Posterior cingulate gyrus (tissue), 11 donors: ENCODE measurements at regions not wholly inside any gene's neighbourhood (a gene's known extent, or its start where the extent isn't known, plus 50 kb on each side); places are given as distances from the start of the nearest gene placed in this dataset.

Experiments
- DNase-seq, 10 donors: peaks; one replicate each; pipeline versions ENCODE4 v3.0.0 to v3.0.0-alpha.2; 2020 to 2021; ENCODE audit warnings: mixed read lengths in 3 of 10
- intact Hi-C: fragments of 100-400 bp; cut with DNase I; formaldehyde crosslinking; loops from one replicate; pipeline ENCODE4 v1.15.1; 2023

DNA sequence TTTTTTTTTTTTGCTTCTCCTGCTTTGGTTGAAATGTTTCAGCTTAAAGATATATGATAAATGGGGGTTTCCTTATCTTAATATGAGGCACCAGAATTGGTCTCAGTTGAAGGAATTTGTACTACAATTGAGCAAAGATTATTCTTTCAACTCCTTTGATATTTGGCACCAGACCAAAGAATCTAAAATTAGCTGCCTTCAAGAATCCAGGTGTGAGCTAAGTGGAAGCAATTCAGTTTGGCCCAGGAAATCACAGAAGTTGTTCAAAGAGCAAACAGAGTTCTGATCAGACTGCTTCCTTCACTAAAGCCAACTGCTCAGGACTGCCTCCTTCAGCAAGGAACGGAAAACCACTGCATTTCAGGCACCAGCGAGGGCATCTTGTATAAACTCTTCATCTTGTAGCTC, 68.3 kb upstream of the BCAR3 start:
- DNase-seq = no peak
- intact Hi-C loops = no loop called here

GRCh38 chr1:93749487-93749886, 67.8 kb upstream of the BCAR3 start:
- intact Hi-C loops = no loop called here
- no peak for DNase-seq

DNA sequence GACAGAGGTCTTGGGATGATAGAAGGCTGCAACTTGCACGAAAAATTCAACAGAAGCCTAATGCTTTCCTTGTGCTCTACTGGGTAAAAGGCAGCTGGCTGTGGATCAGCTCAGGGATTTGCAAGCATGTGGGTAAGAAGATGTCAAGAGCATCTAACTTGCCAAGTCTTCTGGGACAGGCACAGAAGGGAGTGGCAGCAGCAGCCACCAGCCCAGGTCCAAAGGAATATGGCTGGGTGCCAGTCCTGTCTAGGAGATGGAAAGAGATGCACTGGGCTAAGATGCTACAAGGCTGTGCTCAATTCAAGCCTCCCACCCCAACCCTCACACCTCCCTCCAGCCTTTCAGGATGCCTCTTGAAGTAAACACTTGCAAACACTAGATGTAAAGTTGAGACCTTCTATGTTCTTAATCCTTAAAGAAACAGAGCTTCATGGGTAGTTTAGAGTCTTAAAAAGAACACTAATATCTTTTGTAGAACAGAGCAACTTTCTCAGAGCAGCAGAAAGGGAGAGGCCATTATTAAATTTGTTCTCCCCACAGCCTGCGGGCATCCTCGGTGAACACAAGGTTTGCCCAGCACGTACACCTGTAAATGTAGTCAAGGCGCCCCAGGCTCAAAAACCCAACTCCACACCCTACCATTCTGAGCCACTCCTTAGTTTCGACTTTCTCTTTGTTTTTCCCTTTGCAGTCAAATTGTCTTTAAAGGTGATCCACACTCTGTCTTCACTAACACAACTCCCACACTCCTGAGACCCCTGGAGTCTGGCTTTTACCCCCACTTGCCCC, 64.6 kb upstream of the BCAR3 start:
- no peak for DNase-seq
- intact Hi-C loops = no loop called here

DNA sequence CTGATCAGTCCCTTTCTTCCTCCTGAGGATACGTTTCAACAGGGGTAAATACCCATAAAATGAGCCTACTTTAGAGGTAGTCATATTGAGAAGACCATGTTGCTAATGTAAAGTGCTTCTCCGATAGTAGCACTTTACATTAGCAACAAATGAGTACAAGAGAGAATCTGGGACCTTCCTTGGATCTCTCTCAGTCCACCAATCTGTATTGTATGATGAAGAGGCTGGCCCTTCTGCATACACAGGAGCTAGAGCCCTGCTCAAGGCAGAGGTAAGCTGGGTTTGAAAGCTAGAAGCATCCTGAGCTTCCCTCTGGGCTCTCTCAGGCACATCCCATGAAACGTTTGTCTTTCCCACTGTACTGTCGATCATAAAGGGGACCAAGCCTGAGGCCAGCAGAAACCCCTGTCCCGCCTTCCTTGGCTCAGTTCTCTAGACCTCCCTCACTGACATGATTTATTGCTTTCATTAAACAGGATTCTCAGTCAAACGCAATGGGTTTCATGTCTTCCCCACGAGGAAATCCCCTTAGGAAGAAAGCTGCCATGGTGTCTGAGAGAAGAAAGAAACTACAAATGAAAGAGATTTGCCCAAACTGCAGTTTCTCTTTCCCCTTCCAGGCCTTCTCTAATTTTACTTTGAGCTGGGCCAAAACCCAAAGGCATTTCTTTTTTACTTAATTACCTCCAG, 62.8 kb upstream of the BCAR3 start:
- intact Hi-C loops = no loop called here

DNA sequence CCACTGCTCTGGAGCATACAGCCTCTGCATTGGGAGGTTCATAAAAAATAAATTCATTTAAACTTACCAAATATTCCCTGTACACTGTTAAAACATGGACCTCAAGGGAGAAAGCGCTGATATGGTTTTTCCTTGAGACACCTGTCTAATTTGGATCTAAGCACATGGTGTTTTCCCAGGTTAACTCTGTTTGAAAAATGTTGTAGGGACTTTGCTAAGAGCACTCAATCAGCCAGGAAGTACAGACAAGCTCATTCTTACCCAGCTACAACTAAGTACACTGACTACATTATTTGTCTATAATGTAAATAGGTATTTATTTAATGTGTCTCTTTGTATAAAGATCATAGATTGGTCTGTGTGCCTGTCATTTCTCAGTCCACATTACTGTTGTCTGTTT, 61.8 kb upstream of the BCAR3 start:
- no peak for DNase-seq
- intact Hi-C loops = no loop called here

More for the DNA sequence above, 62.8 kb upstream of the BCAR3 start:
- DNase-seq = no peak

DNA sequence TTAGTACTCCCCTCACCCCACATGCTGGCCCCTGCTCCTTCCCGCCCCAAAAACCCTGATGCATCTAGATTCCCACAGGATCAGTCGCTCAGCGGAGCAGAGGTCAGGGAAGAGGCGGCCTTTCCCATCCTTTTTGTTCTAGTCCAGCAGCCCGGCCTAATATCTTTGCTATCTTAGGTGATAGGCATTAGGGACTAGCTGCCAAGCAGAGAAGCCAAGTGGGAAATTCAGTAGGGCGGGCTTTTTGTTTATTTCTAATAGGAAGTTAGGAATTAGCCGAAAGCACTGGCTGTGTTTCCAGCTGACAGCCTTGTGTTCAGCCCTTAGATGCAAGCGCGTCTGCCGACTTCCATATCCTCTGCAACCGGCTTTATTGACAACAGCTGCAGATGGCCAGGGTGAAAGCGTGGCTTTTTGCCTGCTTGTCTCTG, 59.0 kb upstream of the BCAR3 start:
- intact Hi-C loops = no loop called here
- DNase-seq = no peak

DNA sequence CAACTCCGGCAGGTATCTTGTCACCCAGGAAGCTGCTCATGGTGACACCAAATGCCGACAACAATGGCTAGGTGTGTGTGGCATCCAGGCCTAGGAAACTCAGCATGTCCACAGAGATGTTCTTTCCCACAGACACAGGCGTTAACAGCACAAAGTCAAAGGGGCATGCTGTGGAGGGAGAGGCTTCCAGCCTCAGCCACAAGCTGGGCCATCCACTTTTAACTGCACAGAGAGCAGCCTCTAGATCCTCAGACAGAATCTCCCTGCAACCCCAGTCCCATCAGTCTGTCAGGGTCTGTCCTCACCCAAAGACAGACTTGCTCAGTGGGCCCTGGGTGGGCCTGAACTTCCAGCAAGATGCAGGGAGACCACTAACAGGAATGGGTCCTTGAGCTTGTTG, 58.5 kb upstream of the BCAR3 start:
- intact Hi-C loops = no loop called here

GRCh38 chr1:93739472-93739871, 57.8 kb upstream of the BCAR3 start:
- DNase-seq = no peak
- intact Hi-C loops = no loop called here

More for the DNA sequence above, 58.5 kb upstream of the BCAR3 start:
- DNase-seq = no peak

GRCh38 chr1:93738926-93739325, 57.3 kb upstream of the BCAR3 start:
- intact Hi-C loops = no loop called here

DNA sequence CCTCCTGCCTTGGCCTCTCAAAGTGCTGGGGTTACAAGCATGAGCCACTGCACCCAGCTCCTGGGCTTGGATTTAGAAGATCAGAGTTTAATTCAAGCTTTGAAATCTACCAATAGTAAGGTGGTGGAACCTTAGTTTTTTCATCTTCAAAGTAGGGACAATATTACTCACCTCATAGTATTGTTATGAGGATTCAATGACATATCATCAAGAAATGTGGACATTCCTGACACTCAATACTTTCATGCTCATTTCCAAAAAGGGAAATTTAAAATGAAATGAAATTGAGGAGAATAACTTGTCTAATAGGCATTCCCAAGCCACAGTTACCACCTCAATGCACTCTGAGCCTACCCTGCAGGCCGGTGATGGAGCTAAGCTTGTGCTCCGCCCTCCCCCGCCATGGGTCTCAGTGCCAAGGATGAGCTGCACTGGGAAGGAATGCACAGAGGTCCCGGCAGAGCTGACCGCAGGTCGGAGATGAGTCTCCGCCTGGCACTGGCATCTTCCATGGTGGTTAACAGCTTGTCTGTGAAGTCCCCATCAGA, 56.5 kb upstream of the BCAR3 start:
- no peak for DNase-seq
- intact Hi-C loops = no loop called here

More at GRCh38 chr1:93738926-93739325, 57.3 kb upstream of the BCAR3 start:
- no peak for DNase-seq

DNA sequence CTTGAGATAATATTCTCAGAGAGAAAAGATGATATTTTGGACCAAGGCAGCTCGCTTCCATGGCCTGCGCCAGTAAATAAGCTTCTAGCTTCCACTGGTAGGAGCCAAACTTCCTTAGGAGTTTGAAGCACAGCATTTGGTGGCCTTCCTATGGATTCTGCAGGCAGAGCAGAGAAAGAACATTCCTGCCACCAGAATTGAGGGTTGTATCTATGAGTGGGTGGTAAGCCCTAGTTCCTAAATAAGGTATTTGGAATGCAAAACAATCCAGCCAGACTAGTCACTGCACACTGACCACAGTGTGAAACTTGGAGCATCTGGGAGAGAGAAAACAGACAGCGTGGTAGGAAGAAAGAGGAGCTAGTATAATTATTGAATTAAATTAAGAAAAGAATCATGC, 54.1 kb upstream of the BCAR3 start:
- intact Hi-C loops = no loop called here
- DNase-seq = no peak

DNA sequence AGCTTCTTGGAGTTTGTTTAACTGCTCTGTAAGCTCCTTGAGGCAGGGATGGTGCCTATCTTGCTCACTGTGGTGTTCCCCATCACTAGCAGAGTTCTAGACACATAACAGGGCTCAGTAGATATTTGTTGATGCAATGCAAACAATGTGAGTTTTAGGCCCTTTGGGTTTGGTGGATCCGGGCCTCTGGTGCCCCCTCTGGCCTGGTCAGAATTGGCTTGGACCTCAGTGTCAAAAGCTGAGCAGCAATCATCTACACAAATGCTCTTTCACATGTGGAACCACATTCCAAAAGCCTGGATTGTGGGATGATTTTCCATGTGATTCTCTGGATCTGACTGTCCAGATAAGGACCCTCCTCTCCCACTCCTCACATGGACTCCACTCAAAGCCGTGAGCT, 53.4 kb upstream of the BCAR3 start:
- intact Hi-C loops = no loop called here
- no peak for DNase-seq

DNA sequence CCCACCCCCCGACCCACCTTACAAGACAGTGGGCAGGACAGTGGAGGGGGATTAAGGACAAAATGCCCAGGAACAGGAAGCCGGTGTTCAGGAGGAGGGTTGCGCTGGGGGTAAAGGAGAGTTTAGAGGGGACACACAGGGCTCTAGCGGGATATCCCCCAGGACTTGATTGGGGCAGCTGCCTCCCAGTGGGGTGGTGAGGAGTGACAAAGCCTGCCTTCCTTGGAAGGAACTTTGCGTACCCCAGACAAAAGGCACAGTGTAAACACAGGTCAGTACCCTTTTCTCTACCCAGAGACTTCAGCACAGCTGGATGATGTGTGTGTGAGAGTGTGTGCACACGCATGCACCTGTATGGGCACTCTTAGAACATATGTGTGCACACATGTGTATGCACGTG, 51.7 kb upstream of the BCAR3 start:
- intact Hi-C loops = no loop called here
- DNase-seq = no peak

DNA sequence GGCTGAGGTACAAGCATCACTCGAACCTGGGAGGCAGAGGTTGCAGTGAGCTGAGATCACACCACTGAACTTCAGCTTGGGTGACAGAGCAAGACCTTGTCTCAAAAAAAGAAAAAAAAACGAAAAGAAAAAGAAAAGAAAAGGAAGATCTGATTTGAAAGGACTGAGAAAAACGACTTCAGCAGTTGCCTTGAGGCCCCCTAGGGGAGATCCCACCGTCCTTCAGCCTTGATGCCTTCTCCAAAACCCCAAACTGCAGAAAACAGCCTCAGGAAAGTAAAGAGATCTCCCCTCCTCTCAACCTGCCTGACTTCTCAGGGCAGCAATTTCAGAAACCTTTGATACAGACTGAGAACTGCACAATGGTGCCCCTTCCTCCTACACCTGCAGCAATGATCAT, 50.9 kb upstream of the BCAR3 start:
- no peak for DNase-seq
- intact Hi-C loops = no loop called here
